Tibial nerve (tissue), 4 donors: ENCODE measurements at regions not wholly inside any gene's neighbourhood (a gene's known extent, or its start where the extent isn't known, plus 50 kb on each side); places are given as distances from the start of the nearest gene placed in this dataset.

Experiments used
- DNase-seq, 2 donors: peaks; one replicate each; pipeline ENCODE4 v3.0.0-alpha.2; 2019; ENCODE audit warnings: low spot score in 2 of 2
- H3K27ac ChIP-seq, 4 donors: fragments of 200-600 bp; sonication (generic) in 3 of 4; one replicate each; pipeline ENCODE4 v1.5.1; 2017 to 2019; ENCODE audit warnings: mild to moderate bottlenecking in 1 of 4
- H3K27me3 ChIP-seq, 2 donors: fragments of 200-600 bp; sonication (generic) in 1 of 2; one replicate each; pipeline versions ENCODE4 v1.5.1 to v1.6.0; 2017 to 2019
- H3K36me3 ChIP-seq, 3 donors: fragments of 200-600 bp; sonication (generic); one replicate each; pipeline ENCODE4 v1.5.1; 2018 to 2019
- H3K4me1 ChIP-seq, 4 donors: fragments of 200-600 bp; sonication (generic) in 3 of 4; one replicate each; pipeline ENCODE4 v1.5.1; 2017 to 2019
- H3K4me3 ChIP-seq, 4 donors: fragments of 200-600 bp; sonication (generic) in 3 of 4; one replicate each; pipeline ENCODE4 v1.5.1; 2017 to 2019; ENCODE audit warnings: mild to moderate bottlenecking in 1 of 4, moderate library complexity in 1 of 4
- H3K9me3 ChIP-seq, 4 donors: fragments of 200-600 bp; sonication (generic) in 3 of 4; one replicate each; pipeline ENCODE4 v1.5.1; 2017 to 2019
- CTCF ChIP-seq, 5 experiments: fragments of 200-600 bp in 3 of 5; fragments of 450-650 bp in 2 of 5; sonication (generic) in 3 of 5; IDR thresholded peaks; one replicate each; pipeline ENCODE4 v1.5.1; 2016 to 2019; ENCODE audit warnings: antibody characterized with exemption in 5 of 5, mild to moderate bottlenecking in 3 of 5, moderate library complexity in 2 of 5
- EP300 ChIP-seq, 2 donors: sonication (generic); formaldehyde crosslinking; IDR thresholded peaks; one replicate each; pipeline ENCODE4 v1.6.1; 2017; ENCODE audit warnings: antibody characterized with exemption in 2 of 2, mild to moderate bottlenecking in 1 of 2
- POLR2A ChIP-seq, 2 donors: fragments of 450-650 bp; IDR thresholded peaks; one replicate each; pipeline ENCODE4 v1.6.1; 2017; ENCODE audit warnings: antibody characterized with exemption in 2 of 2, mild to moderate bottlenecking in 2 of 2, moderate library complexity in 2 of 2
- WGBS, 2 donors: methylation state at CpG; one replicate each; pipeline ENCODE4 v1.1.5; 2018; 5-methylcytosine and 5-hydroxymethylcytosine counted together

- WGBS, 2 donors, result 31 to 37% methylated on average over 3 of the region's 3 CpGs
Observed at GRCh38 chr7:12913002-12913401, 225.6 kb downstream of the ARL4A start.

DNA sequence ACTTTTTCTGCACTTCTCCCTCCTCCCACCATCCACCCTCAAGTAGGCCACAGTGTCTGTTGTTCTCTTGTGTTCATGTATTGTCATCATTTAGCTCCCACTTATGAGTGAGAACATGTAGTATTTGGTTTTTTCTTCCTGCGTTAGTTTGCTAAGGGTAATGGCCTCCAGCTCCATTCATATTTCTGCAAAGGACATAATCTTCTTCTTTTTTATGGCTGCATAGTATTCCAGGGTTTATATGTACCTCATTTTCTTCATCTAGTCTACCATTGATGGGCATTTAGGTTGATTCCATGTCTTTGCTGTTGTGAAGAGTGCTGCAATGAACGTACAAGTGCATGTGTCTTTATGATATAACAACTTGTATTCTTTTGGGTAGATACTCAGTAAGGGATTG lies 230.4 kb downstream of the ARL4A start:
- Histone ChIP-seq H3K4me1 (no peaks in the 10 kb centered on the region), H3K27ac (no peak overlapping the region), H3K9me3 (no peaks in the 10 kb centered on the region), H3K27me3 (no peaks in the 10 kb centered on the region), H3K36me3 (no peaks in the 10 kb centered on the region), H3K4me3 (no peak overlapping the region)
- 90 to 94% methylated on average over 2 of the region's 2 CpGs for WGBS, 2 donors
- TF ChIP-seq CTCF (IDR thresholded peaks at IDR 0.05) (no peak), POLR2A (IDR thresholded peaks at IDR 0.05) (no peak), EP300 (IDR thresholded peaks at IDR 0.05) (no peak)
- no peak for DNase-seq

More at GRCh38 chr7:12913002-12913401, 225.6 kb downstream of the ARL4A start:
- DNase-seq, result no peak
- Histone ChIP-seq H3K4me1 (no peaks in the 10 kb centered on the region), H3K27ac (no peak overlapping the region), H3K4me3 (no peak overlapping the region), H3K9me3 (no peaks in the 10 kb centered on the region), H3K36me3 (no peaks in the 10 kb centered on the region), H3K27me3 (no peaks in the 10 kb centered on the region)
- TF ChIP-seq CTCF (IDR thresholded peaks at IDR 0.05) (no peak), POLR2A (IDR thresholded peaks at IDR 0.05) (no peak), EP300 (IDR thresholded peaks at IDR 0.05) (no peak)

GRCh38 chr7:12921751-12922345 lies 234.4 kb downstream of the ARL4A start:
- no peaks in the 10 kb centered on the region for H3K36me3 ChIP-seq
- DNase-seq, result no peak
- WGBS, 2 donors, result 54 to 59% methylated on average over 5 of the region's 5 CpGs
- TF ChIP-seq POLR2A (IDR thresholded peaks at IDR 0.05) (no peak), EP300 (IDR thresholded peaks at IDR 0.05) (no peak), CTCF (IDR thresholded peaks at IDR 0.05) (no peak)
- no peaks in the 10 kb centered on the region for H3K4me1 ChIP-seq
- H3K27me3 ChIP-seq, result no peaks in the 10 kb centered on the region
- H3K27ac ChIP-seq, result no peak overlapping the region
- H3K4me3 ChIP-seq, result no peak overlapping the region
- no peaks in the 10 kb centered on the region for H3K9me3 ChIP-seq

GRCh38 chr7:12923971-12924370 lies 236.5 kb downstream of the ARL4A start:
- no peak for DNase-seq
- no peak overlapping the region for H3K4me3 ChIP-seq
- WGBS, 2 donors, result 90 to 98% methylated on average over 4 of the region's 4 CpGs
- TF ChIP-seq CTCF (IDR thresholded peaks at IDR 0.05) (no peak), POLR2A (IDR thresholded peaks at IDR 0.05) (no peak), EP300 (IDR thresholded peaks at IDR 0.05) (no peak)
- H3K36me3 ChIP-seq, result no peaks in the 10 kb centered on the region
- no peaks in the 10 kb centered on the region for H3K4me1 ChIP-seq
- no peaks in the 10 kb centered on the region for H3K9me3 ChIP-seq
- no peak overlapping the region for H3K27ac ChIP-seq
- H3K27me3 ChIP-seq, result no peaks in the 10 kb centered on the region

- TF ChIP-seq POLR2A (IDR thresholded peaks at IDR 0.05) (no peak), CTCF (IDR thresholded peaks at IDR 0.05) (no peak), EP300 (IDR thresholded peaks at IDR 0.05) (no peak)
- no peaks in the 10 kb centered on the region for H3K27me3 ChIP-seq
- no peak overlapping the region for H3K27ac ChIP-seq
- H3K4me1 ChIP-seq, result no peaks in the 10 kb centered on the region
- H3K36me3 ChIP-seq, result no peaks in the 10 kb centered on the region
- no peak overlapping the region for H3K4me3 ChIP-seq
- no peaks in the 10 kb centered on the region for H3K9me3 ChIP-seq
- no peak for DNase-seq
Observed at GRCh38 chr7:12926206-12926605, 238.8 kb downstream of the ARL4A start.
